CD4-positive, alpha-beta T cell treated with Interleukin-21 for 1 hour (primary cell): ENCODE measurements at regions not wholly inside any gene's neighbourhood (a gene's known extent, or its start where the extent isn't known, plus 50 kb on each side); places are given as distances from the start of the nearest gene placed in this dataset.
A peak's percentile ranks its signal among the peaks of the same experiment; 100 is the strongest.

Experiments used
- DNase-seq: peaks from one replicate; pipeline ENCODE4 v3.0.0-alpha.2; 2020

DNA sequence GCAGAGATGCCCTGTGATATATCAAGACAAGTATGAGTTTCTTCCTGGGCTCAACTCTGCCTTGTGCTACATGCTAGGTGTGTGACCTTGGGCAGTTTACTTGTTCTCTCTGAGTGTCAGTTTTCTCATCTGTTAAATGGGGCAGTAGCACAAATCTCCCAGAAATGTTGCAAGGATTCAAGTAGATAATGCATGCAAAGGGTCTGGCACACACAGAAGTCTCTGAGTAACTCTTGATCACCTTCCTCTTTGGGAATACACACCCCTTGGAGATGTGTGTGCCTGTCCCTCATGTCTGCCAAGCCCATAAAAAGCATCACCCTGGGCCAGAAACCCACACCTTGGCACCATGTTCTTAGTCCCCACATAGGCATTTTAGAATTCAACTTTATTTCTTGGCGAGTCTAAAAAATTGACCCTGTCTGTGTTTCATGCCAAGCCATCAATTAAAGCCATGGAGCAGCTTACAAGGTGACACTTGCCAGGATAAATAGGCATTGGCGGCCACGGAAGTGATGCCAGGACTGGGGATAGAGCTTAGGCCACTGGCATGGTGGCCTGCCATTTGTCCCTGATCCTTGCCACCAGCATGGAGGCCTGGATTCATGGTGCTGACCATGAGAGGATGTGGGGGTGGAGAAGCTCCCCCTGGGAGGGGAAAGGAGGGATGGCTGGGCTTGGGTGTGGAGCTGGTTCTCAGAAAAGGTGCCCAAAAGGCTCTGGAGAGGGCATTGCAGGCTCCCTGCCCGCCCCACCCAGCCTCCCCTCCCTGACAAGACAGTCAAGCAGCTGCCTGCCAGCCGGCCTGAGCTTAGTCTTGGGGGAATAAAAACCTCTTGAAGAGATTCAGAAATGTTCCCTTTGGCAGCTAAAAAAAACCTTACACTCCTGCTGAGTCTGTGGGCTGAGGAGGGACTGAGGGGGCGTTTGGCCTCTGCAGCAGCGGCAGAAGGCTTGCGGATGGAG lies 118.0 kb upstream of the IPO9 start:
- no peak for DNase-seq

DNA sequence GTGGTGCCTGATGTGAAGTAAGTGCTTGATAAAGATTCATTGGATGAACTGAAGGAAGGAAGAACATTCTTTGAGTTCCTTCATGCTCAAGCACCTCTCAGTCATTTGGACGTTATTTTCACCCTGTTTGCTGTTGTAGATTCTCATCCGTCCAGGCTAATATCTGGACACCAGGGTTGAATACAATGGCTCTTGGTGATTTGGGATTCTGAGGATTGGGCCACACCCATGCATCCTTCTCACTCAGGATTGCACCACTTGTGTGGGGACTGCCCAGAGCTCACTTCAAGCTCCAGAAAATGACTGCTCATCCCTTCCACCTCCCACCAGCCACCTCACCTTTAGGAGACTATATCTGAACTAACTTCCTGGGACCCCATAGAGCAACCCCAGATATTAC lies 117.1 kb upstream of the IPO9 start:
- DNase-seq, result no peak

DNA sequence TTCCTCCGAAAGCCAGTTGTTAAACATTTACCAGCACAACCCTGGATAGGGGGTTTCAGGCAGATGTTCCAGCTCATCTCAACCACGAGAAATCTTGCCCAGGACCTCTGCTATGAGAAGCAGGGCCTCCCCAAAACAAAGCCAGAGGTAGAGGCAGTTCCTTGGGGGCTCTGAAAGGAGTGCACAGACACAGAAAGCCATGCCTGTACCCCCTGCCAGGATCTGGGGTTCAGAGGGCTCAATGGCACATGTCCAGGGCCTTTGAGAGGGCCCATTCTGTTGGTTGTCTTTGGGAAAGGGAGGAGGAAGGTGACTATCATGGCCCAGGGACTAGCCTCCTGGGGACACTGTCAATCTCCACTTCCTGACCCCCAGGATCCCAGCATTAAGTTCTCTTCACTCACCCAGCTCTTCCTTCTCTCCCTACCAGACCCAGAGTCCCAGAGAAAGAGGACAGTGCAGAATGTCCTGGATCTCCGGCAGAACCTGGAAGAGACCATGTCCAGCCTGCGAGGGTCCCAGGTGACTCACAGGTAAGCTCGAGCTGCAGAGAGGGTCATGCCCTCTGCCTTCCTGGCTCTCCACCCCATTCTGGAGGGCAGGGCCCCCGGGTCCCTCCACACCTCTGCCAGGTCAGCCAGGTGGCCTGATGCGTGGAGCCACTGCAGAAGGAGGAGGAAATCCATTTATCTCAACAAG lies 116.4 kb upstream of the IPO9 start:
- DNase-seq, result no peak

DNA sequence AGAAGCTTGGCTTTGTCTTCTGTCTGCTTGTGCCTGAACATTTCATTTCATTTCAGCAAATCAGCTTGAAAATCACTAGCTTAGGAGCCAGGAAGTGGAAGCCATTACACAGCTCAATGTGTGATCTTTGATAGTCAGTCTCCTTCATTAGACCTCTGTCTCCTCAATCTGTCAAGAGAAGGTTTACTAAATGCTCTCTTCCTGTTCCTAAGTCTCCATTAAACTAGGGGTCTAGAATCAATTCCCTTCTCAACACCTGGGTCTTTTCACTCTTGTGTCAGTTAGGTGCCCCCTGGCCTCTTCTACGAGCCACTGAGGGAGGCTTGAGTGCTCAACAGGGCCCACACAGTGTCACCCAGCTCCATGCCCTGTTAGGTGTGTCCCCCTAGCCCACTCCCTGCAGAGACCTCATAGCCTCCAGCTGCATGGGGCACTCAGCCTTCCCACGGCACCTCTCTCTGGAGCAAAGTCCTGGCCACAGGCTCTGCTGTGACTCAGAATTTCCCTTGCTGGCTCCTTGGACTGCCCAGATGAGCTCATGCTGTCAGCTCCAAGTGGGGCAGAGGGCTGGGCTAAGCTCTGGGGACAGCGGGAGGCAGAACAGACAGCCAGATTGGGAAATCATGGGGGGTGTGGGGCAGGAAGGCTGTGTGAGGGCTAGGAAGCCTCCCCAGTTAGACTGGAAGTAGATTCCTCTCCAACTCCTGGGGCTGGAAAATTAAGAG lies 115.7 kb upstream of the IPO9 start:
- DNase-seq, result no peak

DNA sequence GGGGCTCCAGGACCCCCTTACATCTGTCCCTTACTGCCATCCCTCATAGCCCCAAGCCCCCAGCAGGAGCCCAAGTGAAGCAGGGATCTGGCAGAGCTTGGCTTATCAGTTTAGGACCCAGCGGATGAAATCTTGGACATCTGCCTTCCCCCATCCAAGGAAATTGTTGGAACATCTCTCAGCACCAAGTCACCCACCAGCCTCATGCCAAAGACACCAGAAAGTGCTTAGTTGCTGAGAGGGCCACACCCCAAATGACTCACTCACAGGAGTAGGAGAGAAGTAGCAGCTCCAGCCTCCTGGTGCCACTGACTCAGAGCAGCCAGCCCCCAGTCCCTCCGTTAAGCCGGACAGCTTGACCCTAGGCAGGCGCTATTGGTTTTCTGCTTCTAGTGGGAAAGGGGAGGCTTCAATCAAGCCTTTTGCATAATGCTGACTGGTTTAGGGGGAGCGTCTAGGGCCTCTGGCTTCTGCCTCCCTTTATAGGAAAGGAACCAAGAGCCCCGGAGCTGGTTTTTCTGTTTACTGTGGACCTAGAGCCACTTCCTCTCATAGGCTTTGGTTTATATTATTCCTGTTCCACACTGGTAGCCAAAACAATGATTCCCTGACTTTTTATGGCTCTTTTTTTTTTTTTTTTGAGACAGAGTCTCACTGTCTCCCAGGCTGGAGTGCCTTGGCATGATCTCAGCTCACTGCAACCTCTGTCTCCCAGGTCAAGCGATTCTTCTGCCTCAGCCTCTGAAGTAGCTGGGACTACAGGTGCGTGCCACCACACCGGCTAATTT lies 114.2 kb upstream of the IPO9 start:
- peak; percentile 2 for DNase-seq

DNA sequence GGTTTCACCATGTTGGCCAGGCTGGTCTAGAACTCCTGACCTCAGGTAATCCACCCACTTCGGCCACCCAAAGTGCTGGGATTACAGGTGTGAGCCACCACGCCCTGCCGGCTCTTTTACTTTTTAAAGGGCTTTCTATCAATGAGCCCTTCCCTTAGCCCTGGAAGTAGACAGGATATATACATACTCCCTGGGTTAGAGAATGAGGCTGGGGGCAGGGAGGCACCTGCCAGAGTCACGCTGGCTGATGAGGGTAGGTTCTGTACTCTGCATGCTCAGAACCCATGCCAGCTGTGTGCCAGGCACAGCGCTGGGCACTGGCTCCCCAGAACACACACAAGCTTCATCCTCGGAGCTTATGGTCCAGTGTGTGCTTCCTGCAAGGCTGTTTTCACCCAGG lies 113.6 kb upstream of the IPO9 start:
- no peak for DNase-seq

DNA sequence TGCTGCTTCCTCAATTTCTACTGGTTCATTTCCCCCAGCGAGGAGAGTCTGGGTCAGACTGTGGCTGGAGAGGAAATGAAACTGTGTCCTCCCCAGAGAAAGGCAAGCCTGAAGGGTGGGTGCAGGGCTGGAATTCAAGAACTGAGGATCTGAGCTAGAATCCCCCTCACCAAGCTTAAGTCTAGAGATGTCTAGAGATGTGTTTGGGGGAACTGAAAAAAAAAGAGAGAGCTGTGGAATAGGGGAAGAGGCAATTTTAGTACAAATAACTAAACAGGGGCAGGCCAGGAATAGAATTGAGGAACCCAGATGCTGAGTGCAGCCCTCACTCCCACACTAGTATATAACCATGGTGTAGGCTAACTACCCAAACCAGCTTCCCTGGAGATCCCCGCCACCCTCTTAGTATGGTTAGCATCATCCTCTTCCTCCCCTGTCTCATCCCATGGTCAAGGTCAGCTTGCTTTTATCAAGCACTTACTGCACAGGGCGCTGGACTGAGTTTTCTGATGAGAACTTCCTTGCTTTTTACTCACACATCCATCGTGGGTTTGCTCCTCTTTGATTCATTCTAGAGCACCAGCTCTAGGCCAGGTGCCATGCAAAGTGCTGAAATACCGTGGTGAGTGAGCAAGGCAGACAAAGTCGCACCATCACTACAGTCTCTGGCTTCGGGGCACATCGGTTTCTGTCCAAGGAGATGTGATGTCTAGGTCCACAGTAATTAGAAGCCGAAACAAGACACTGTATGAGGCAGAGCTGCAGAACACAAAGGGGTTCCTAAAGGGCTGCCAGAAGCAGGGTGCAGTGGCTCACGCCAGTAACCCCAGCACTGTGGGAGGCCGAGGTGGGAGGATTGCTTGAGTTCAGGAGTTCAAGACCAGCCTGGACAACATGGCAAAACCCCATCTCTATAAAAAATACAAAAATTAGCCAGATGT lies 112.9 kb upstream of the IPO9 start:
- peak; percentile 32 for DNase-seq

DNA sequence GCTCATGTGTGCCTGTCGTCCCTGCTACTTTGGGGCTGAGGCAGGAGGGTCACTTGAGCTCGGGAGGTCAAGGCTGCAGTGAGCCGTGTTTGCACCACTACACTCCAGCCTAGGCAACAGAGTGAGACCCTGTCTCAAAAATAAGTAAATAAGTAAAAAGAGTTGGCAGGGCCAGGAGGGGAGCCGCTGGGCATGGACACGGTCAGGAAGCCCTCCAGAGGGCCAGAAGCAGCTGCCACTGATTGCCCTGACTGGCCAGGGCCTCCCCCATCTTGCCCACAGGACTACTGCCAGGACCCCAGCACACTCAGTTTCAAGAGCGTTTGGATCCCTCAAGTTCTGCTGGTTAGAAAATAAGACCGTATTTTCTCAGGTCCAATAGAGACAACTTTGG lies 112.2 kb upstream of the IPO9 start:
- no peak for DNase-seq

DNA sequence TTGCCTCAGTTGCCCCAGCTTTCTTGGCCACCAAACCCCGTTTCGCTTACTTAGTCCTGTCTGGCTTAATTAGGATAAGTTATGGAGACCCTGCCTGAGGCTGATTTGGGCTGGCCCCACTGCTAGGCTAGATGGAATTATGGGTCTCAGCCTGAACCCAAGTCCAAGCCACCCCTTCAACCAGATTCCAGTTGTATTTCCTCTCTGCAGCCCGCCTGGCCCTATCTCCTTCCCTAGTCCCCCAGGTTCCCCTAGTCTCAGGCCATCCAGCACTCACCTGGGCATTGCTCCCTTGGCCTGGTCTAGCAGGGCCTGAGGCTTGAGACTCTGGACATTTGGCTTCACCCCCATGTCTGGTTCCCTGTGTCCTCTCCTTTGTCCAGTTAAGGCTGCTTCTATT lies 111.7 kb upstream of the IPO9 start:
- DNase-seq, result no peak

DNA sequence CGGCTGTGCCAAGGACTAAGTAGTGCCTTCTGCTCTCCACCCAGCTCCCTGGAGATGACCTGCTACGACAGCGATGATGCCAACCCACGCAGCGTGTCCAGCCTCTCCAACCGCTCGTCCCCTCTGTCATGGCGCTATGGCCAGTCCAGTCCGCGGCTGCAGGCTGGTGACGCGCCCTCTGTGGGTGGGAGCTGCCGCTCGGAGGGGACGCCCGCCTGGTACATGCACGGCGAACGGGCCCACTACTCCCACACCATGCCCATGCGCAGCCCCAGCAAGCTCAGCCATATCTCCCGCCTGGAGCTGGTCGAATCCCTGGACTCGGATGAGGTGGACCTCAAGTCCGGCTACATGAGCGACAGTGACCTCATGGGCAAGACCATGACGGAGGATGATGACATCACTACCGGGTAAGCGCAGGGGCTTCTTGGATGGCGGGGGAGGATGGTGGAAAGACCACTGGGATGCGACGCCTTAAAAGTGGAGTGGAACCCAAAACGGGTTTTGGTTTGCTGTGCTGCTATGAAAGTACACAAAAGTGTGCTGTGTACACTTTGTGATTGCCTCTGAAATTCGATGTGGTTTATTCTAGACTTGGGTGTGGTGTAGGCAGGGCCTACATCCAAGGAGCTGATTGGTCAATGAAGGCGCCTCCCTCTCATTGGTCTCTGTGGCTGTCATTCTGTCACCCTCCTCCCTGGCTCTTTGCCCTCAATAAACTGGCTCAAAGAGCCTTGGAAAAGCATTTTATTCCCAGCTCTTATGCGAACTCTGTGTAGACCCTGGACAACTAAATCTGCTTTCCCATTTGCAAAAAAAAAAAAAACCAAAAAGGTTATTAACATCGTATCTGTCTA lies 110.4 kb upstream of the IPO9 start:
- no peak for DNase-seq

DNA sequence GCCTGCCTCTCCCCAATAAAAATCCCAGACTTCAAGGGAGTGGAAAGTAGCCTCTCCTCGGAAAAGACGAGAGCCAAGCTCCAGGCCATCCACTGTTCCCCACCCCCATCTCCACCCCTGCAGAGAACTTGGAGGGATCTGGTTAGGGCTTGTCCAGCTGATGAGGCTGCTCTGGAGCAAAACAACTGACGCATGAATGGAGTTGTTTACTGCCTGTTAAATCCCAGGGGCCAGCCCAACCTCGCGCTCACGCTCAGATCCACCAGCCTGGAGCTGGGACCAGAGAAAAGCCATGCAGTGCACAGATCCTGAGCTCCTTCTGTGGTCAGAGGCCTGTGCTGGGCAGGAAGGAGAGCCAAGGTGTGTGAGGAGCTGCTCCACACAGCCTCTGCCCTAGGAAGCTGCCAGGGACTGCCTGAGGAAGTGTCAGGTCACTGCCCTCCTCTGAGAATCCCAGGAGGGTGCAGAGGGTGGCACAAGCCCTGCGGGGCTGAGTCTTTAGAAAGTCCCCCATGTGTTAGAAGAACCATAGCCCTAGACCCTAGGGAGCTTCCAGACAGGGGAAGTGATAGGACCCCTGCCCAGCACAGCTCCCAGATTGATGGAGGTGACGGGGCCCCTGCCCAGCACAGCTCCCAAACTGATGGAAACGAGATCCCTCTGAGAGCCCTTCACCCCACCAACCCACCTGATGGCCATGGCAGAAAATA lies 109.0 kb upstream of the IPO9 start:
- no peak for DNase-seq

DNA sequence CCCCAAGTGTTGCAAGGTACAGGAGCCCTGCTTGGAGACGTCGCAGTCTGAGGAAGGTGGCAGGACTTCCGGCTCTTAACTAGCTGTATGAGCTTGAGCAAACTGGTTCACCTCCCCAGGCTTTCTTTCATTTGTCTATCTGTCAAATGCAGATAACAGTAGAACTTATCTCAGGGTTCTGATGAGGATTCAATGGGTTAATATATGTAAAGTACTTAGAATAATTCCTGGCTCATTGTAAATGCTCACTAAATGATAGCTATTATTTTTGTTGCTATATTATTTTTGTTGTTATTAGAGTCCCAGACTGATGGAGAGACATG lies 108.5 kb upstream of the IPO9 start:
- DNase-seq, result no peak

DNA sequence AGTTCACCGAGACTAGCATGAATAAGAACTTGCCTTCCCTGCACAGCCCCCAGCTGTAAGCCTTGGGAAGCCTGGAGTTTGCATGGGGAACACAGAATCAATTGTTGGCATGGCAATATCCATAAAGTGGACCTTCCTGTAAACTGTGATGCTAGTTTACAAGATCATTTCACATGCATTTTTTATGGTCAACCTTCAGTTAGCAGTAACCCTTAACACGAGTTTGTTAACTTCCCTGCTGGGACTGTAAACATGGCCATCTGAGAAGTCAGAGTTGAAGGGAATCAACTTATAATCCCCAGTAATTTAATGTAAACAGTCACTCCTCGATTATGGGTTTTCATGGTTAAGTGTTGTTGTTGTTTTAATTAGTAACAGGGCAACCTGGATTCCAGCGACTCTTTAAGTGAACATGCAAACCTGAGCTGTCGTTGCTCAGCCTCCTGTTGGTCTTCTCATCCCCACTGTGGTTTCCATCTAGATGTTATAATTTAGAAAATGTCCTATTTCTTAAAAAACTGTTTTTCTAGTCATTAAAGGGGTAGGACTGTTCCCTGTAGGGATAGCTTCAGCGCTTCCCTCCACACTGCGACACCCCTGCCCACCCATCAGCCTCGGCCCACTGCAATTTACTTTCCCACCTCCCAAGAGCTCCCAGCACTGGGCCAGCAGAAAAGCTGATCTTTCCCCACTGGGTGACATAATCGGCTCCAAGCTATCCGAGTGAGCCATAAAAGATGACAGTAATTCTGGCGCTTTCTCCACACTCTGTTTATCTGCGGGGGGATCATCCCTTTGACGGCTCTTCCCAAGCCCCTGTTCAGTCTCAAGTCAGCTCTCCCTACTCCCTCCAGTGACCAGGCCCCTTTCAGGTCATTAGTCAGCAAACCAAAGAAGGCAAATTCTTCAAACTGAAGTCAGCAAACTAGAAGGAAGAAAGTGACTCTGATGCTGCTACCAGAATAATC lies 107.6 kb upstream of the IPO9 start:
- DNase-seq, result no peak

DNA sequence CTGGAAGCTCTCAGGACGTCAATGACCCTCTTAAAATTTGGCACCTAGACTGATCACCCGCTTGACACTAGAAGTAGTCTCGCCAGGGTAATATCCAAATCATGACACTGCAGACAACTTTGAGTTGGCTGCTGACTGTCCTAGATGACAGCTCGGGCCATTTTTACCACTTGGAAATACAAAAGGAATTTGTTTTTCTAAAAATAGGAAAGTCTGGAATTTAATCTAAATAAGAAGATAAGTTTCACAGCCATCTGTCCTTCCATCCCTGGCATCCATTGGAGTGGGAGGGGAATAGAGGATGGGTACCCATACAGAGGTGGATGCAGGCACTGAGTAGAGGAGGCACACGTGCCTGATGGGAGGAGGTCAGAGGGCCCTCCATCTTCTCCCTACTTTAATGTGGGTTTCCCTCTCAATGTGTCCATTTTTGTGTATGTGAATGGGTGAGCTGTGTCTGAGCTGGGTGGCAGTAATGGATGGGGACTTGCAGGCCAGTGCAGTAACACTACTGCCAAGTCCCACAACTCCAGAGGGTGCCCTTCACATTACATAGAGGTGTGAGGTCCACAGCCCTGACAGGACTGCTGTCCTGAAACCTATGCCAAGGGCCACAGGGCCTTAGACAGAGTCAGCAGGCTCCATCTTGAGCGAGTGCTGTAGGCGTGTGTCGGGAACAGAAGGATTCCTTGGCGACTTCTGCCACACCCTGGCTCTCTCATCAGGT lies 104.8 kb upstream of the IPO9 start:
- no peak for DNase-seq

DNA sequence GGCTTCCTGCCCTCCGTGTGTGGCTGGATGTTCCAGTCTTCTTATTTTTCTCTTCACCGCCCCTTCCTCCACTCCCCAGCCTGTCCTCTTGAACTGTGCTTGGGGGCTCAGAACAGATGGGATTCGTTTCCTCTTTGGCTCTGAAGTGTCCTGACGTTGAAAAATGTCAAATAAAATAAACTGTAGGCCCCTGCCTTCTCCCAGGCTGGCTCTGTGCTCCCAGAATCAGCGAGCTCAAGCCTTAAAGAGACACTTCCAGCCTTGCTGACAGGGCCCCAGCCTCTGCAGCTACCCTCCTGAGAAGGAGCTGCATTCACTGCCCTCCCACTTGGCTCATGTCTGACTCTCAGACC lies 104.2 kb upstream of the IPO9 start:
- DNase-seq, result no peak

DNA sequence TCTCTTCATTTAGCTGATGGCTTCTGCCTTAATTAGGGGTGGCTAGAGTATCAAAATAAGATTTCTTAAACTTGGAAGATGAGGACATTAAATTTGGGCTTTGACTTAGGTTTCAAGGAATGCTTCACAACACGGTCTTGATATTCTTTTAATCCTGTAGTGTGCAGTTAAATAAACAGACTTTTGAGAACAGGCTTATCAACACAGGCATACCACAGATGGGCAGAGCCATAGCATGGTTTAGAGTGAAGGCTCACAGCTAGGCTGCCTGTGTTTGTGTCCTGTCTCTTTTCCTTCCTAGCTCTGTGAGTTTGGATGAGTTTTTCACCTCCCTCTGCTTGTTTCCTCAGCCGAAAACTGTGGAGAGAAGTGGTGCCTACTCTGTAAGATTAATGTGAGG lies 102.3 kb upstream of the IPO9 start:
- DNase-seq, result no peak

DNA sequence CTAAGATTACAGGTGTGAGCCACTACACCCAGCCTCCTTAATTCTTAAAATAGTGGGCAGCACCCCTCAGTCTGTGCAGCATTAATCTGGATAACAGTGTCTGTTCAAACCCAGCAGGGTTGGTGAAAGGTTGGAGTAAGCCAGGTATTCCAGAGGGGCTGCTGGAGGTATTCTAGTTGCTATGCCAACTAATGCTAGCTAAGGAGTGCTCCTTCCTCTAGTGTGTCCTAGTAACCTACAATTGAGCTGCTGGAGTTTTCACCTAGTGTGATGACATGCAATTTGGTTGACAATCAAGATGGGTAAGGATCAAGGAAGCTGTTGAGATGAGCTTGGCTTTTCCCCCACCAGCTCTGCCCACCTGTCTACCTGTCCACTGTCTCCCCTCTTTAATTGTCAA lies 100.2 kb upstream of the IPO9 start:
- DNase-seq, result no peak

DNA sequence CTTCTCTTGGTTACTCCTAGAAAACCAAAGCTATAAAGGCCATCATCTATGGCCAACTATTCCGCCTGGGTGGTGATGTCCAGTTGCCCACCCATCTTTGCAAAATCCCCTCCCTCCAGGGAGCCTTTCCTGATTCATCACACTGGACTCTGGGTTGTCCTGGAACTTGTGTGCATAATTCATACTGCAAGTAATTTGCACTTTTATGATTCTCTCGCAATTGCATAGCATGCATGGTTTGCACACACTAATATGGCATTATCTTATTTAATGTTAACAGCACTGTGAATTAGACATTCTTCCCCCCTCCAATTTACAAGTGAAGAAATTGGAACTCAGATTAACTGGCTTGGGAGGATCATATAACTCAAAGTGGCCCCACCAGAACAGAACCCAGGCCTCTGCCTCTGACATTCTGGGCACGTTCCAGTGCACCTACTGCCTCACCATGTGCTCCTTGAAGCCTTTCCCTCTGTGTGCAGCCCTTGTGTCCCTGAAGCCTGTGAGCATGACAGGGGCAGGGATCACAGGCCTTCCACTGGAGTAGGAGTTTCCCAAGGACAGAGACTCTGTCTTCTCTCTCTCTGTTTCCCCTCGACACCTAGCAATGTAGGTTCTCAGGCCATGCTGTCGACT lies 98.9 kb upstream of the IPO9 start:
- DNase-seq, result no peak
